NCI-H1417 treated with DMSO at 0.1 percent for 48 hours (cell line): ENCODE measurements at regions not wholly inside any gene's neighbourhood (a gene's known extent, or its start where the extent isn't known, plus 50 kb on each side); places are given as distances from the start of the nearest gene placed in this dataset.
"Not testable (repeated sequence)": the region's sequence is repeated elsewhere in the genome, so short reads cannot be mapped to it uniquely, and the experiment has no call there.

Experiments used
- DNase-seq: peaks from one replicate; lab custom pipeline; 2025; lab: John Stamatoyannopoulos, UW

GRCh38 chr1:103469801-103470200 is 55.7 kb upstream of the RNPC3 start:
- DNase-seq: no peak

GRCh38 chr1:103467100-103467499 is 58.4 kb upstream of the RNPC3 start:
- DNase-seq: no peak

GRCh38 chr1:103461161-103462105 is 64.1 kb upstream of the RNPC3 start:
- peak; percentile 5 for DNase-seq

GRCh38 chr1:103460511-103460910 is 65.0 kb upstream of the RNPC3 start:
- no peak for DNase-seq

- DNase-seq: no peak
Observed at GRCh38 chr1:103459346-103459745, 66.2 kb upstream of the RNPC3 start.

GRCh38 chr1:103457886-103458455 is 67.5 kb upstream of the RNPC3 start:
- no peak for DNase-seq

- no peak for DNase-seq
Observed at GRCh38 chr1:103448560-103448959, 76.9 kb upstream of the RNPC3 start.

- DNase-seq: no peak
Observed at GRCh38 chr1:103447471-103447870, 78.0 kb upstream of the RNPC3 start.

GRCh38 chr1:103441342-103441741 is 84.2 kb upstream of the RNPC3 start:
- DNase-seq: no peak

GRCh38 chr1:103436568-103437100 is 88.9 kb upstream of the RNPC3 start:
- not testable (repeated sequence) for DNase-seq

- DNase-seq: no peak
Observed at GRCh38 chr1:103435443-103435842, 90.1 kb upstream of the RNPC3 start.

- DNase-seq: no peak
Observed at GRCh38 chr1:103424650-103425049, 100.8 kb upstream of the RNPC3 start.

GRCh38 chr1:103416681-103417286 is 108.7 kb upstream of the RNPC3 start:
- no peak for DNase-seq

GRCh38 chr1:103387898-103388297 is 137.6 kb upstream of the RNPC3 start:
- no peak for DNase-seq

GRCh38 chr1:103373991-103374390 is 151.5 kb upstream of the RNPC3 start:
- DNase-seq: no peak

- no peak for DNase-seq
Observed at GRCh38 chr1:103372866-103373265, 152.6 kb upstream of the RNPC3 start.

- no peak for DNase-seq
Observed at GRCh38 chr1:103371234-103371633, 154.3 kb upstream of the RNPC3 start.

GRCh38 chr1:103367186-103367585 is 158.3 kb upstream of the RNPC3 start:
- DNase-seq: no peak

- DNase-seq: no peak
Observed at GRCh38 chr1:103365860-103366569, 159.5 kb upstream of the RNPC3 start.

GRCh38 chr1:103363008-103363365 is 162.5 kb upstream of the RNPC3 start:
- DNase-seq: no peak

- no peak for DNase-seq
Observed at GRCh38 chr1:103362348-103363007, 163.0 kb upstream of the RNPC3 start.

GRCh38 chr1:103353391-103353790 is 172.1 kb upstream of the RNPC3 start:
- DNase-seq: no peak
